GM12873 (cell line): ENCODE measurements at regions not wholly inside any gene's neighbourhood (a gene's known extent, or its start where the extent isn't known, plus 50 kb on each side); places are given as distances from the start of the nearest gene placed in this dataset.

Source experiments
- TF ChIP-seq, protein P1 (sequence below): IDR thresholded peaks from 2 replicates; pipeline ENCODE4 v1.5.1; 2012; ENCODE audit warnings: low read depth, mild to moderate bottlenecking, moderate library complexity, low read length, control low read depth; ENCODE audit not compliant: insufficient read depth; ENCODE audit errors: missing control alignments

- TF ChIP-seq, protein P1, sequence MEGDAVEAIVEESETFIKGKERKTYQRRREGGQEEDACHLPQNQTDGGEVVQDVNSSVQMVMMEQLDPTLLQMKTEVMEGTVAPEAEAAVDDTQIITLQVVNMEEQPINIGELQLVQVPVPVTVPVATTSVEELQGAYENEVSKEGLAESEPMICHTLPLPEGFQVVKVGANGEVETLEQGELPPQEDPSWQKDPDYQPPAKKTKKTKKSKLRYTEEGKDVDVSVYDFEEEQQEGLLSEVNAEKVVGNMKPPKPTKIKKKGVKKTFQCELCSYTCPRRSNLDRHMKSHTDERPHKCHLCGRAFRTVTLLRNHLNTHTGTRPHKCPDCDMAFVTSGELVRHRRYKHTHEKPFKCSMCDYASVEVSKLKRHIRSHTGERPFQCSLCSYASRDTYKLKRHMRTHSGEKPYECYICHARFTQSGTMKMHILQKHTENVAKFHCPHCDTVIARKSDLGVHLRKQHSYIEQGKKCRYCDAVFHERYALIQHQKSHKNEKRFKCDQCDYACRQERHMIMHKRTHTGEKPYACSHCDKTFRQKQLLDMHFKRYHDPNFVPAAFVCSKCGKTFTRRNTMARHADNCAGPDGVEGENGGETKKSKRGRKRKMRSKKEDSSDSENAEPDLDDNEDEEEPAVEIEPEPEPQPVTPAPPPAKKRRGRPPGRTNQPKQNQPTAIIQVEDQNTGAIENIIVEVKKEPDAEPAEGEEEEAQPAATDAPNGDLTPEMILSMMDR, result no peak
Observed at GRCh38 chr4:38493066-38493465, 170.9 kb upstream of the KLF3 start.

- TF ChIP-seq, protein P1, result no peak
Observed at GRCh38 chr4:38495446-38495845, 168.6 kb upstream of the KLF3 start.

GRCh38 chr4:38497121-38497520 is 166.9 kb upstream of the KLF3 start:
- TF ChIP-seq, protein P1, result no peak

- TF ChIP-seq, protein P1, result no peak
Observed at GRCh38 chr4:38499101-38499500, 164.9 kb upstream of the KLF3 start.

DNA sequence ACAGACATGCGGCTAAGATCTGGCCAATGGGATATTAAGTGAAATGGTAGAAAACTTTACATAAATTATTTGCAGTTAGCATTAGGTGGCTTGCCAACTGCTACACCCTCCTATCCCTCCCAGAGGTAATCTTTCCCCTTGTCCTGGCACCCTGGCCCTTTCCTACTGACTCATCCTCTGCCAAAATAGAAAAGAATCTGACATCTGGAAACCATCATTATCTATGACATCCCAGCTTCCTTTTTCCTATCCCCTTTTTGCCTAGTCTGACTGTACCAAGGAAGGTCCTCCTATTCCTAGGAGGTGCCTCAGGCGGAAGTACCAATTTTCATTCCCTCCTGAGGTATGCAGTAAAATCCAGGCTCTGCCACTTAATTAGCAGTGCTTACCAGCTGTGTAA is 163.6 kb upstream of the KLF3 start:
- TF ChIP-seq, protein P1, result no peak

- TF ChIP-seq, protein P1, result no peak
Observed at GRCh38 chr4:38501698-38502097, 162.3 kb upstream of the KLF3 start.

GRCh38 chr4:38503689-38504395 is 160.2 kb upstream of the KLF3 start:
- TF ChIP-seq, protein P1, result no peak
